AG04449 (cell line): ENCODE measurements at regions not wholly inside any gene's neighbourhood (a gene's known extent, or its start where the extent isn't known, plus 50 kb on each side); places are given as distances from the start of the nearest gene placed in this dataset.
"Not testable (repeated sequence)": the region's sequence is repeated elsewhere in the genome, so short reads cannot be mapped to it uniquely, and the experiment has no call there.

ENCODE experiments used
- CTCF ChIA-PET: fragments of 350-600 bp; formaldehyde crosslinking; extraction: SDS; loops from one replicate; lab custom pipeline; 2021; ENCODE audit warnings: antibody characterized with exemption; lab: Yijun Ruan, JAX
- POLR2A ChIA-PET: fragments of 400-600, 350-600 bp; formaldehyde crosslinking; extraction: SDS; loops from one replicate; lab custom pipeline; 2020; ENCODE audit warnings: antibody characterized with exemption, inconsistent platforms; lab: Yijun Ruan, JAX
- DNase-seq: peaks from one replicate; pipeline ENCODE4 v3.0.0-alpha.2; 2010; ENCODE audit warnings: low read depth, low spot score
- H3K4me3 ChIP-seq: 2 replicates; pipeline ENCODE4 v1.5.1; 2011; ENCODE audit warnings: low read depth, mild to moderate bottlenecking, control low read depth, low read length
- CTCF ChIP-seq: IDR thresholded peaks from one replicate; pipeline ENCODE4 v1.5.1; 2011; ENCODE audit warnings: mild to moderate bottlenecking, moderate library complexity, low read length, control low read depth, inconsistent platforms; ENCODE audit not compliant: insufficient read depth; ENCODE audit errors: missing control alignments

GRCh38 chr12:14032191-14032590 lies 50.8 kb upstream of the GRIN2B start:
- DNase-seq, CTCF ChIA-PET, POLR2A ChIA-PET, H3K4me3 ChIP-seq: not testable (repeated sequence)

- TF ChIP-seq CTCF, result no peak
- H3K4me3 ChIP-seq, result no peak overlapping the region
- ChIA-PET CTCF (no interaction called here), POLR2A (no interaction called here)
- DNase-seq, result no peak
Measured at GRCh38 chr12:14043776-14044175, 62.4 kb upstream of the GRIN2B start.

GRCh38 chr12:14048941-14049545 lies 67.6 kb upstream of the GRIN2B start:
- TF ChIP-seq CTCF, result no peak
- CTCF ChIA-PET, result no interaction called here
- no peak for DNase-seq
- POLR2A ChIA-PET, result no interaction called here
- H3K4me3 ChIP-seq, result no peak overlapping the region

- no peak overlapping the region for H3K4me3 ChIP-seq
- CTCF ChIA-PET, result no interaction called here
- POLR2A ChIA-PET, result no interaction called here
- no peak for TF ChIP-seq CTCF
- no peak for DNase-seq
Measured at GRCh38 chr12:14057895-14058294, 76.5 kb upstream of the GRIN2B start.

- DNase-seq, result no peak
- TF ChIP-seq CTCF, result no peak
- CTCF ChIA-PET, result no interaction called here
- no peak overlapping the region for H3K4me3 ChIP-seq
- POLR2A ChIA-PET, result no interaction called here
Measured at GRCh38 chr12:14058717-14059116, 77.3 kb upstream of the GRIN2B start.

GRCh38 chr12:14059548-14059947 lies 78.1 kb upstream of the GRIN2B start:
- POLR2A ChIA-PET, result no interaction called here
- no peak overlapping the region for H3K4me3 ChIP-seq
- DNase-seq, result no peak
- CTCF ChIA-PET, result no interaction called here
- no peak for TF ChIP-seq CTCF

- CTCF ChIA-PET, result no interaction called here
- POLR2A ChIA-PET, result no interaction called here
- no peak for TF ChIP-seq CTCF
- no peak for DNase-seq
- no peak overlapping the region for H3K4me3 ChIP-seq
Measured at GRCh38 chr12:14065616-14066015, 84.2 kb upstream of the GRIN2B start.
